ENCODE measurements at regions not wholly inside any gene's neighbourhood (a gene's known extent, or its start where the extent isn't known, plus 50 kb on each side); places are given as distances from the start of the nearest gene placed in this dataset.

DNA sequence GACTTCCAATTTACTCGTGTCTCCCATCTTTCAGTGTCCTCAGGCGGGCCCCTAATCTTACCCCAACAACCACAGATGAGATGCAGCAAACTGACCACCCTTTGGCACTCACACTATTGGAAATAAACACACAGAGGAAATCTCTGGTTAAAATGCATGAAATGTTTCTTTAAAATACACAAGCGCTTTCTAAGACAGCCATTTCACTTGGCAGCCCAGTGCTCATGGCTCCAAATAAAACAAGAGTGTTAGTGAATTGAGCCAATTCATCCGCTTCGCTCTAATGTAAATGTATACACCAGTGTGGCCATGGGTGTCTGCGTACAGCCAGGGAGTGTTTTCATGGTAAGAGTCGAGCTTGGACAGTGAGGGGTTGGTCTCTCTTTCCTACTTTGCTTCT is 282.9 kb downstream of the CLIC5 start:
- no peak overlapping the region for H3K4me3 ChIP-seq (ENCODE audit: low read depth, low read length)
- DNase-seq (ENCODE audit: low read depth): no peak
- TF ChIP-seq CTCF (IDR thresholded peaks at IDR 0.05; ENCODE audit: low read depth, low read length) (no peak), MYC (IDR thresholded peaks at IDR 0.05; ENCODE audit: low read depth, low read length) (no peak), POLR2A (IDR thresholded peaks at IDR 0.05; ENCODE audit: extremely low read depth, insufficient read length) (no peak), MAX (IDR thresholded peaks at IDR 0.05; ENCODE audit: low read depth, low read length) (no peak)

DNA sequence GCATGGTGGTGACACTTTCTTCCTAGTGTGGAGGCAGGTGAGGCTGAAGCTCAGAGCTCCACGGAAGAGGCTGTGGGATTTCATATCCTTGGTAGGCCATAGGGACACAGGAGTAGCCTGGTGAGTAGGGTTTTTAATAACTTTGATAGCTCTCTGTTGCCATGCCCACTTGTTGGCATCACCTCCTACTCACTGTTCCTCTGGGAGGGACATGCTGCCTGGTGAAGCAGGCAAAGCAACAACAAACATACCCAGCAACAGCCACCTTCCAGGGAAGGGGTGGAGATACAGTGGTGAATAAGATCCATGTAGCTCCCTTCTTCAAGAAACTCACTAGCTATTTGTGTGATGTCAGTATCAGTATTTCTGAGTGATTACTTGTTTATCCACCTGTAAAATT is 285.4 kb downstream of the CLIC5 start:
- DNase-seq (ENCODE audit: low read depth): no peak
- no peak for TF ChIP-seq MAX (IDR thresholded peaks at IDR 0.05; ENCODE audit: low read depth, low read length)
- TF ChIP-seq CTCF (IDR thresholded peaks at IDR 0.05; ENCODE audit: low read depth, low read length): no peak
- TF ChIP-seq MYC (IDR thresholded peaks at IDR 0.05; ENCODE audit: low read depth, low read length): no peak
- TF ChIP-seq POLR2A (IDR thresholded peaks at IDR 0.05; ENCODE audit: extremely low read depth, insufficient read length): no peak
- H3K4me3 ChIP-seq (ENCODE audit: low read depth, low read length): no peak overlapping the region

- no peak for DNase-seq (ENCODE audit: low read depth)
- no peak overlapping the region for H3K4me3 ChIP-seq (ENCODE audit: low read depth, low read length)
- no peak for TF ChIP-seq CTCF (IDR thresholded peaks at IDR 0.05; ENCODE audit: low read depth, low read length)
- TF ChIP-seq MYC (IDR thresholded peaks at IDR 0.05; ENCODE audit: low read depth, low read length): no peak
- no peak for TF ChIP-seq POLR2A (IDR thresholded peaks at IDR 0.05; ENCODE audit: extremely low read depth, insufficient read length)
- no peak for TF ChIP-seq MAX (IDR thresholded peaks at IDR 0.05; ENCODE audit: low read depth, low read length)
Measured at GRCh38 chr6:45728674-45729073, 287.0 kb downstream of the CLIC5 start.

DNA sequence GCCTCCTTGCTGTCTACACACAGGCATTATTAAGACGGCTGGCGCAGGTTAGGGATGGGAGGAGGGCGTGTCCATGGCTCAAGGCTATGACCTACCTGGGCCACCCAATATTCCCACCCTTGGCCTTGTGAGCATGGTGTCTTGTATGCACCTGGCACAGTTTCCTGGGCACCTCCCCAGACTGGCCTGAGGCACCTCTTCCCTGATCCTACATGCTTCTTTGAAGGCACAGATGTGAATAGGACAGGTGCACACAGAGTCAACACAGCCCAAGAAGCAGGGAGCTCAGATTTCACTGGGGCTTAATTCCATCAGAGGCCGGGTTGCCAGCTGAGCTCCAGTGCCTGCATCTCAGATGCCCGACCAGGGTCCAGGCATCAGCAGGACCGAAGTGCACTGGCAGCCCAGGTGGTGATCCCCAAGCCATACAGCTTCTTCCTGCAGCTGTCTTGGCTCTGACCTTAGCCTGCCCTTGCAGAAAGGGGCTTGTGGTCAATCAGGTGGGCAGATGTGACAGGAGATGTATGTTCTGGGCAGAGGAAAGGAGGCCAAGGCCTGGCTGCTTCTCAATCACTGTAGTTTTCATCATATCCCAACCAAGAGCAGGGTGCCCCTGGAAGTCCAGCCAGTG is 287.7 kb downstream of the CLIC5 start:
- DNase-seq (ENCODE audit: low read depth): no peak
- H3K4me3 ChIP-seq (ENCODE audit: low read depth, low read length): no peak overlapping the region
- no peak for TF ChIP-seq MYC (IDR thresholded peaks at IDR 0.05; ENCODE audit: low read depth, low read length)
- no peak for TF ChIP-seq CTCF (IDR thresholded peaks at IDR 0.05; ENCODE audit: low read depth, low read length)
- TF ChIP-seq MAX (IDR thresholded peaks at IDR 0.05; ENCODE audit: low read depth, low read length): no peak
- TF ChIP-seq POLR2A (IDR thresholded peaks at IDR 0.05; ENCODE audit: extremely low read depth, insufficient read length): no peak

GRCh38 chr6:45727228-45727627 is 288.4 kb downstream of the CLIC5 start:
- TF ChIP-seq CTCF (IDR thresholded peaks at IDR 0.05; ENCODE audit: low read depth, low read length) (no peak), MYC (IDR thresholded peaks at IDR 0.05; ENCODE audit: low read depth, low read length) (no peak), MAX (IDR thresholded peaks at IDR 0.05; ENCODE audit: low read depth, low read length) (no peak)
- no peak for DNase-seq (ENCODE audit: low read depth)
- no peak overlapping the region for H3K4me3 ChIP-seq (ENCODE audit: low read depth, low read length)
